Neuronal stem cell (in vitro differentiated cells): ENCODE measurements at regions not wholly inside any gene's neighbourhood (a gene's known extent, or its start where the extent isn't known, plus 50 kb on each side); places are given as distances from the start of the nearest gene placed in this dataset.

Source experiments
- DNase-seq: peaks from one replicate; pipeline ENCODE4 v3.0.0-alpha.2; 2013; ENCODE audit warnings: low spot score
- H2AFZ ChIP-seq: one replicate; pipeline ENCODE4 v1.6.1; 2013; ENCODE audit warnings: mild to moderate bottlenecking, low read length, inconsistent platforms
- H2AK5ac ChIP-seq: 2 replicates; pipeline ENCODE4 v1.6.1; 2013; ENCODE audit warnings: low read depth, mild to moderate bottlenecking, inconsistent platforms, low read length, moderate library complexity, mixed read lengths
- H2BK120ac ChIP-seq: 2 replicates; pipeline ENCODE4 v1.6.1; 2013; ENCODE audit warnings: low read depth, mild to moderate bottlenecking, inconsistent platforms, low read length, moderate library complexity, mixed read lengths
- H2BK12ac ChIP-seq: one replicate; pipeline ENCODE4 v1.6.1; 2013; ENCODE audit warnings: low read length, inconsistent platforms
- H2BK15ac ChIP-seq: 2 replicates; pipeline ENCODE4 v1.6.1; 2013; ENCODE audit warnings: mild to moderate bottlenecking, low read length, inconsistent platforms, mixed read lengths
- H2BK5ac ChIP-seq: one replicate; pipeline ENCODE4 v1.6.1; 2013; ENCODE audit warnings: inconsistent platforms, mild to moderate bottlenecking, low read length, moderate library complexity
- H3K14ac ChIP-seq: one replicate; pipeline ENCODE4 v1.6.1; 2013; ENCODE audit warnings: low read length, inconsistent platforms
- H3K18ac ChIP-seq: 2 replicates; pipeline ENCODE4 v1.6.1; 2013; ENCODE audit warnings: low read length, inconsistent platforms
- H3K23ac ChIP-seq: 2 replicates; pipeline ENCODE4 v1.6.1; 2013; ENCODE audit warnings: low read depth, mild to moderate bottlenecking, mixed read lengths, low read length, inconsistent platforms; ENCODE audit not compliant: poor library complexity
- H3K27ac ChIP-seq: replicated peaks from 3 replicates; pipeline ENCODE4 v1.5.1; 2013; ENCODE audit warnings: low read length, inconsistent platforms
- H3K27me3 ChIP-seq, 3 experiments: 2 replicates each; pipeline ENCODE4 v1.6.1; 2013; ENCODE audit warnings: low read length in 3 of 3, mild to moderate bottlenecking in 2 of 3, inconsistent platforms in 1 of 3, low read depth in 1 of 3, mixed read lengths in 1 of 3, moderate library complexity in 1 of 3; ENCODE audit not compliant: control insufficient read depth in 3 of 3, insufficient read depth in 3 of 3
- H3K36me3 ChIP-seq, 2 donors: replicated peaks in 1 of 2; 2 replicates each; pipeline ENCODE4 v1.6.1; 2013; ENCODE audit warnings: low read length in 2 of 2; ENCODE audit not compliant: control insufficient read depth in 2 of 2, insufficient read depth in 2 of 2
- H3K4ac ChIP-seq: 2 replicates; pipeline ENCODE4 v1.6.1; 2013; ENCODE audit warnings: inconsistent platforms, mild to moderate bottlenecking, low read length, moderate library complexity
- H3K4me1 ChIP-seq, 2 donors: 1 replicate in 1 of 2; 2 replicates in 1 of 2; pipeline ENCODE4 v1.6.1; 2013; ENCODE audit warnings: low read length in 2 of 2, low read depth in 1 of 2; ENCODE audit not compliant: control insufficient read depth in 2 of 2, insufficient read depth in 1 of 2
- H3K4me2 ChIP-seq: one replicate; pipeline ENCODE4 v1.6.1; 2013; ENCODE audit warnings: mild to moderate bottlenecking, low read length, inconsistent platforms; ENCODE audit not compliant: insufficient read depth, poor library complexity, severe bottlenecking
- H3K4me3 ChIP-seq, 2 donors: 2 replicates each; pipeline ENCODE4 v1.5.1; 2013; ENCODE audit warnings: low read length in 2 of 2, mild to moderate bottlenecking in 2 of 2, inconsistent platforms in 1 of 2, moderate library complexity in 1 of 2
- H3K79me1 ChIP-seq: one replicate; pipeline ENCODE4 v1.6.1; 2013; ENCODE audit warnings: low read depth, mild to moderate bottlenecking, inconsistent platforms, low read length, moderate library complexity
- H3K9ac ChIP-seq: one replicate; pipeline ENCODE4 v1.6.1; 2013; ENCODE audit warnings: mild to moderate bottlenecking, low read depth, low read length, inconsistent platforms; ENCODE audit not compliant: poor library complexity
- H3K9me3 ChIP-seq, 2 donors: replicated peaks in 1 of 2; 2 replicates each; pipeline versions ENCODE3 to v1.6.1; 2013; ENCODE audit warnings: low read length in 2 of 2, mild to moderate bottlenecking in 2 of 2, inconsistent platforms in 1 of 2, low read depth in 1 of 2, mixed read lengths in 1 of 2, moderate library complexity in 1 of 2; ENCODE audit not compliant: control insufficient read depth in 2 of 2, insufficient read depth in 1 of 2
- H4K8ac ChIP-seq: one replicate; pipeline ENCODE4 v1.6.1; 2013; ENCODE audit warnings: low read depth, mild to moderate bottlenecking, inconsistent platforms, low read length, moderate library complexity
- H4K91ac ChIP-seq: one replicate; pipeline ENCODE4 v1.6.1; 2013; ENCODE audit warnings: low read length, low read depth, mild to moderate bottlenecking, inconsistent platforms; ENCODE audit not compliant: poor library complexity
- WGBS, 2 donors: extraction: QIAGEN DNeasy Blood & Tissue Kit; methylation state at CpG; one replicate each; pipeline ENCODE4 v1.1.7; 2013; ENCODE audit warnings: missing lambda C conversion rate in 2 of 2, mixed read lengths in 1 of 2; ENCODE audit not compliant: insufficient read length in 2 of 2, insufficient replicate concordance in 1 of 2; ENCODE audit errors: extremely low coverage in 2 of 2; 5-methylcytosine and 5-hydroxymethylcytosine counted together

DNA sequence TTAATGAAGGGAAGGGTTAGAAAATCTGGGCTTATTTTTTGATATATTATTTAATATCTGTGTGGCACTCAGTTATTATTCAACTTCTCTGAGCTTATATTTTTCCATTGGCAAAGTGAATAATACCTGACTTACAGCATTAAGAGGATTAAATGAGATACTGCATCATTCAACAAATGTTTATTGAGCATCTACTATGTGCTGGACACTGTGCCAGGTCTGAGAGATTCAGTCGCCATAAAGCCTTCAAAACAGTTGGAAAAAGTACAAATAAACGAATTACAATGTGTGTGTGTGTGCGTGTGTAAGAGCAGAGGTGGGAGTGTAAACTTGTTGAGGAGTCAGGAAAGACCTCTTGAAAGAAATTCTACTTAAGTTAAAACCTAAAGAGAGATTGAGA, 87.9 kb upstream of the CD53 start:
- peaks cover 0 to 3% of the 10 kb centered on the region in 2 donors for H3K9me3 ChIP-seq
- no peaks in the 10 kb centered on the region for H3K36me3 ChIP-seq
- no peak overlapping the region for H3K27ac ChIP-seq
- WGBS, 2 donors: no CpG with 5 or more reads among the region's 3 CpGs
- no peak for DNase-seq
- H2AFZ ChIP-seq: no peak overlapping the region
- H2BK15ac ChIP-seq: no peak overlapping the region
- H2AK5ac ChIP-seq: no peak overlapping the region
- H3K9ac ChIP-seq: no peak overlapping the region
- peaks cover 0 to 3% of the 10 kb centered on the region in 2 donors for H3K4me1 ChIP-seq
- H3K27me3 ChIP-seq: peaks cover 0 to 7% (median 0%) of the 10 kb centered on the region in 3 experiments
- no peak overlapping the region for H3K4me2 ChIP-seq
- no peak overlapping the region for H3K23ac ChIP-seq
- no peak overlapping the region for H3K18ac ChIP-seq
- no peaks in the 10 kb centered on the region for H3K79me1 ChIP-seq
- no peak overlapping the region for H4K8ac ChIP-seq
- H2BK12ac ChIP-seq: no peak overlapping the region
- H3K4me3 ChIP-seq: no peak overlapping the region
- H3K4ac ChIP-seq: no peak overlapping the region
- H3K14ac ChIP-seq: no peak overlapping the region
- H2BK5ac ChIP-seq: no peak overlapping the region
- H4K91ac ChIP-seq: no peak overlapping the region
- H2BK120ac ChIP-seq: no peak overlapping the region

- Histone ChIP-seq H2BK120ac (no peak overlapping the region), H3K27ac (no peak overlapping the region), H3K9ac (no peak overlapping the region), H3K4me1 (peaks cover 0 to 3% of the 10 kb centered on the region in 2 donors), H2BK15ac (no peak overlapping the region), H3K27me3 (peaks cover 0 to 16% (median 0%) of the 10 kb centered on the region in 3 experiments), H3K79me1 (no peaks in the 10 kb centered on the region), H3K14ac (no peak overlapping the region), H4K8ac (no peak overlapping the region), H3K4me2 (no peak overlapping the region), H3K23ac (no peak overlapping the region), H2BK5ac (no peak overlapping the region), H2AFZ (no peak overlapping the region), H3K4ac (no peak overlapping the region), H3K36me3 (no peaks in the 10 kb centered on the region), H3K9me3 (peaks cover 0 to 3% of the 10 kb centered on the region in 2 donors), H3K18ac (no peak overlapping the region), H2BK12ac (no peak overlapping the region), H3K4me3 (no peak overlapping the region), H4K91ac (no peak overlapping the region), H2AK5ac (no peak overlapping the region)
- no CpG with 5 or more reads among the region's 5 CpGs for WGBS, 2 donors
- DNase-seq: peak; percentile 48
These were observed 89.5 kb upstream of the CD53 start for GRCh38 chr1:110783292-110783918.

DNA sequence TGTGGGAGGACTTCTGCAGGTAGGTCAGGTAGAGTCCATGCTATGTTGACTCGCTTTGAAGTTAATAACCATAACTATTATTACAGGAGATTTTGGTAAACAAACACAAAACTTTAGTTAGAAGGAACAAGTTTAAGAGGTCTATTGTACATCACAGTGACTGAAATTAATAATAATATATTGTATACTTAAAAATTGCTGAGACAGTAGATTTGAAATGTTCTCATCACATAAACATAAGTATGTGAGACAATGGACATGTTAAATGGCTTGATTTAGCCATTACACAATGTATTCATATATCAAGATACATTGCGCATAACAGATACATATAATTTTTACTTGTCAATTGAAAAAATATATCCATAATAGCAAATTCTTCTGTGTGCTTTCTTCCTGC, 91.4 kb upstream of the CD53 start:
- DNase-seq: no peak
- peaks cover 0 to 26% (median 0%) of the 10 kb centered on the region in 3 experiments for H3K27me3 ChIP-seq
- H2AK5ac ChIP-seq: no peak overlapping the region
- no peak overlapping the region for H3K9ac ChIP-seq
- no peak overlapping the region for H3K23ac ChIP-seq
- H4K8ac ChIP-seq: no peak overlapping the region
- H2BK120ac ChIP-seq: no peak overlapping the region
- no peak overlapping the region for H2BK12ac ChIP-seq
- no peak overlapping the region for H2BK15ac ChIP-seq
- no peak overlapping the region for H4K91ac ChIP-seq
- H3K4me3 ChIP-seq: no peak overlapping the region
- H2BK5ac ChIP-seq: no peak overlapping the region
- no CpG with 5 or more reads among the region's 2 CpGs for WGBS, 2 donors
- H3K36me3 ChIP-seq: no peaks in the 10 kb centered on the region
- H3K14ac ChIP-seq: no peak overlapping the region
- H3K27ac ChIP-seq: no peak overlapping the region
- H2AFZ ChIP-seq: no peak overlapping the region
- no peak overlapping the region for H3K4me2 ChIP-seq
- peaks cover 0 to 3% of the 10 kb centered on the region in 2 donors for H3K4me1 ChIP-seq
- no peaks in the 10 kb centered on the region for H3K79me1 ChIP-seq
- H3K4ac ChIP-seq: no peak overlapping the region
- H3K9me3 ChIP-seq: no peaks in the 10 kb centered on the region
- no peak overlapping the region for H3K18ac ChIP-seq

GRCh38 chr1:110780600-110781484, 92.1 kb upstream of the CD53 start:
- no peak overlapping the region for H2BK5ac ChIP-seq
- H3K9me3 ChIP-seq: no peaks in the 10 kb centered on the region
- H3K4ac ChIP-seq: no peak overlapping the region
- peak overlapping the region; percentile 71 for H2AFZ ChIP-seq
- H3K27me3 ChIP-seq: peaks cover 0 to 26% (median 0%) of the 10 kb centered on the region in 3 experiments
- no peak overlapping the region for H4K91ac ChIP-seq
- H3K14ac ChIP-seq: no peak overlapping the region
- no peak overlapping the region for H3K4me3 ChIP-seq
- no peak overlapping the region for H2AK5ac ChIP-seq
- no peaks in the 10 kb centered on the region for H3K36me3 ChIP-seq
- WGBS, 2 donors: no CpG with 5 or more reads among the region's 31 CpGs
- H3K18ac ChIP-seq: no peak overlapping the region
- H3K23ac ChIP-seq: no peak overlapping the region
- H2BK120ac ChIP-seq: no peak overlapping the region
- H3K4me2 ChIP-seq: peak overlapping the region; percentile 50
- H2BK15ac ChIP-seq: no peak overlapping the region
- DNase-seq: peak; percentile 74
- no peak overlapping the region for H3K9ac ChIP-seq
- H3K27ac ChIP-seq: no peak overlapping the region
- no peak overlapping the region for H2BK12ac ChIP-seq
- no peaks in the 10 kb centered on the region for H3K79me1 ChIP-seq
- peaks cover 0 to 3% of the 10 kb centered on the region in 2 donors for H3K4me1 ChIP-seq
- no peak overlapping the region for H4K8ac ChIP-seq
